Stimulated activated CD8-positive, alpha-beta memory T cell treated with anti-CD3 and anti-CD28 coated beads, Interleukin-15, amount 100 ng/mL, for 24 hours (primary cell): ENCODE measurements at regions not wholly inside any gene's neighbourhood (a gene's known extent, or its start where the extent isn't known, plus 50 kb on each side); places are given as distances from the start of the nearest gene placed in this dataset.

Experiments
- DNase-seq: peaks from one replicate; pipeline ENCODE4 v3.0.0-alpha.2; 2020; ENCODE audit warnings: low read depth

GRCh38 chr1:244945109-244945671 is 80.8 kb upstream of the HNRNPU start:
- no peak for DNase-seq

- no peak for DNase-seq
Measured at GRCh38 chr1:244941121-244941520, 76.8 kb upstream of the HNRNPU start.

- no peak for DNase-seq
Measured at GRCh38 chr1:244937099-244937498, 72.8 kb upstream of the HNRNPU start.

GRCh38 chr1:244920911-244921761 is 56.8 kb upstream of the HNRNPU start:
- no peak for DNase-seq

- DNase-seq, result no peak
Measured at GRCh38 chr1:244919320-244920282, 55.3 kb upstream of the HNRNPU start.

DNA sequence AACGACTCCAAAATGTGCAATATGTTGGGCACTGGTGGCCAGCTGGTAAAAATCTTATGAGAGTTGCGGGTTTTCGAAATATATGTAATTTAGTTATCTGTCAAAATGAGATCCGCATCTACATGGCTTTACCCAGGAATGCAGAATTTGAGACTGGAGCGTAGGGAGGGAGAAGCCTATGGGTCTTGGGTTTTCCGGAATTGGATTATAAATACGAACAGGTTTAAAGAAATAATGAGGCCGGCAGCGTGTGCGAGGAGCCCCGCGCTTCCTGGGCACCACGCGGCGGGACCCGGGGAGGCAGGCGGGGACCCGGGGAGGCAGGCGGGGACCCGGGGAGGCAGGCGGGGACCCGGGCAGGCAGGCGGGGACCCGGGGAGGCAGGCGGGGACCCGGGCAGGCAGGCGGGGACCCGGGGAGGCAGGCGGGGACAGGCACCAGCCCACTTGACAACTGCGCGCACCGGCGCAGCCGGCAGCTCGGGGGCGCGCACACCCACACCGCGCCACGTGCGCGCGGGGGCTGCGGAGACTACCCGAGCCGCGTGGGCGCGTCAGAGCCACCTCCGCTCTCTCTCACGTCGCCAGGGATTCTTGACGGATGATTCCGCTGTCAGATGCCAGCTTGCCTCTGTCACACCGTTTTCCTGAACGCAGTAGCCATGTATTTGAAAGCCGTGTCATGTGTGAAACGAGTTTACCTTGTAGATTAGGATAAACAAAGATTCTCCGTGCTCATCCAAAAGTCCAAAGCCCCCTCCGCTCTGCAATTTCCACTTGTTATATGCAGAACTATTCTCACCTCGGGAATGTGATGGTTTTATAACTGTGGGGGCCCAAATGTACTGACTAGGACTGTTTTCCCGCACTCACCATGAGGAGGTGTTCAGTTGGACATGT is 54.3 kb upstream of the HNRNPU start:
- peak; percentile 32 for DNase-seq

DNA sequence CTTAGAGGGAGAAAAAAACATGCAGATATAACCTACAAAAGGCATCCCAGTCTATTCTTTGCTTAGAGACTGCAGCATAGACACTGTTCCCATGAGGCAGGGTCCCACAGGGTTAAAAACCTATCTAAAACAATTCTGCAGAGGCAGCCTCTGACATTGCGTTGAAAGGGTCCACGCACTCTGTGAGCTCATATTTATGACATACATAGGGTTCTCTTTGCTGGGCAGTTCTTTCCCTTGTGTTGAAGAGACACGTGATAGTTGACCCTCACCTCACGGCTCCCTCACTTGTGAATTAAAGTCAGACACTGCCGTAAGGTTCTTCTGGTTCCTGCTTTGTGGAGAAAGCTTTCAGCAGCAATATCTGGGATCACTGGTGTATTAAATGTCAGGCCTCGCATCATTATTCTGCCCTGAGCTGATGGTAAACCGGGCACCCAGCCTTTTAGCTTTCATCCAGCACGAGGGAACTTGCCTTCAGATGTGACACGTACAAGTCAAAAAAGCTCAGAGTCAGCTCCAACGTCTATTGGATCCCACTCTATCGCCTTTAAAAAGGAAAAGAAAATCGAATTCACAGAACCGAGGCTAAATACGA is 52.8 kb upstream of the HNRNPU start:
- no peak for DNase-seq

- no peak for DNase-seq
Measured at GRCh38 chr1:244915736-244916135, 51.4 kb upstream of the HNRNPU start.

DNA sequence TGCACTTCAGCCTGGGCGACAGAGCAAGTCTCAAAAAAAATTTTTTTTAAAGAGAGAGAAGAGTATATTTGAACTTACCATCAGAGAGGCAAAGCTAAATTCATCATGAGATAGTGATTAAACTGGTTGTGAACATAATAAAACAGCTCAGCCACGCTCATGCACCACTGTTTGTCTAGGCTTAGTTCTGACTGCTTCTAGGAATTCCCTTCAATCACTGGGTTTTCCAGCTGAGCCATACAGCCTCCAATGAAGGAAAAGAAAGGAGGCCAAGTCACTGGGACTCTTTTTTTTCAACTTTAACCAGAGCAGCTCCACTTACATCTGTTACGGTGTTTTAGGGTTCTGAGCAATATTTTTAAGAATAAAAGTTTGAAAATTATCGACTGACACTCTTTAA is 50.4 kb upstream of the HNRNPU start:
- DNase-seq, result no peak
